Activated T-helper 1 cell treated with anti-CD3 and anti-CD28 coated beads, Interleukin-12 subunit alpha, Interleukin-12 subunit beta, Interleukin-2, Interleukin-4 antibody, amounts not matched to agents 30 ng/mL and 10 ng/mL and 1 ng/mL, durations not matched to agents 14 hours and 24 hours and 36 hours (primary cell): ENCODE measurements at regions not wholly inside any gene's neighbourhood (a gene's known extent, or its start where the extent isn't known, plus 50 kb on each side); places are given as distances from the start of the nearest gene placed in this dataset.
"Not testable (repeated sequence)": the region's sequence is repeated elsewhere in the genome, so short reads cannot be mapped to it uniquely, and the experiment has no call there.

Experiments
- DNase-seq: peaks from one replicate; pipeline ENCODE4 v3.0.0; 2021; ENCODE audit warnings: low spot score
- H3K27ac Mint-ChIP-seq: one replicate; pipeline ENCODE4 v1.8.0; 2021; ENCODE audit warnings: mild to moderate bottlenecking, mixed read lengths
- H3K27me3 Mint-ChIP-seq: one replicate; pipeline ENCODE4 v1.8.0; 2022; ENCODE audit warnings: mild to moderate bottlenecking, moderate library complexity, mixed read lengths; ENCODE audit not compliant: insufficient read depth
- H3K36me3 Mint-ChIP-seq: one replicate; pipeline ENCODE4 v1.8.0; 2021; ENCODE audit warnings: low read depth, mixed read lengths
- H3K4me1 Mint-ChIP-seq: one replicate; pipeline ENCODE4 v1.8.0; 2021; ENCODE audit warnings: low read depth, mixed read lengths
- H3K4me3 Mint-ChIP-seq: one replicate; pipeline ENCODE4 v1.8.0; 2021; ENCODE audit warnings: mild to moderate bottlenecking, moderate library complexity, mixed read lengths
- H3K9me3 Mint-ChIP-seq: one replicate; pipeline ENCODE4 v1.8.0; 2021; ENCODE audit warnings: mixed read lengths
- intact Hi-C: fragments of 100-400 bp; cut with micrococcal nuclease; formaldehyde crosslinking; loops from one replicate; pipeline ENCODE4 v1.15.1; 2024

GRCh38 chr10:121266370-121266769 lies 331.9 kb downstream of the FGFR2 start:
- intact Hi-C loops, result no loop called here
- H3K9me3 Mint-ChIP-seq, result no peaks in the 10 kb centered on the region
- no peak for DNase-seq
- H3K27me3 Mint-ChIP-seq, result no peaks in the 10 kb centered on the region
- no peaks in the 10 kb centered on the region for H3K4me1 Mint-ChIP-seq
- no peak overlapping the region for H3K4me3 Mint-ChIP-seq
- no peak overlapping the region for H3K27ac Mint-ChIP-seq
- H3K36me3 Mint-ChIP-seq, result no peaks in the 10 kb centered on the region

GRCh38 chr10:121267236-121268003 lies 330.8 kb downstream of the FGFR2 start:
- Mint-ChIP-seq H3K4me1 (no peaks in the 10 kb centered on the region), H3K9me3 (no peaks in the 10 kb centered on the region), H3K4me3 (no peak overlapping the region), H3K36me3 (no peaks in the 10 kb centered on the region), H3K27ac (no peak overlapping the region), H3K27me3 (no peaks in the 10 kb centered on the region)
- no peak for DNase-seq
- intact Hi-C loops, result no loop called here

- Mint-ChIP-seq H3K9me3 (no peaks in the 10 kb centered on the region), H3K4me1 (no peaks in the 10 kb centered on the region), H3K27me3 (no peaks in the 10 kb centered on the region), H3K36me3 (no peaks in the 10 kb centered on the region), H3K4me3 (no peak overlapping the region), H3K27ac (no peak overlapping the region)
- intact Hi-C loops, result no loop called here
- no peak for DNase-seq
Observed at GRCh38 chr10:121268363-121268762, 329.9 kb downstream of the FGFR2 start.

- no peak for DNase-seq
- H3K9me3 Mint-ChIP-seq, result no peaks in the 10 kb centered on the region
- no peaks in the 10 kb centered on the region for H3K27me3 Mint-ChIP-seq
- no peak overlapping the region for H3K27ac Mint-ChIP-seq
- no peaks in the 10 kb centered on the region for H3K4me1 Mint-ChIP-seq
- no peaks in the 10 kb centered on the region for H3K36me3 Mint-ChIP-seq
- H3K4me3 Mint-ChIP-seq, result no peak overlapping the region
- intact Hi-C loops, result no loop called here
Observed at GRCh38 chr10:121268863-121269432, 329.3 kb downstream of the FGFR2 start.

- no peak overlapping the region for H3K27ac Mint-ChIP-seq
- no peak for DNase-seq
- intact Hi-C loops, result no loop called here
- H3K36me3 Mint-ChIP-seq, result no peaks in the 10 kb centered on the region
- no peak overlapping the region for H3K4me3 Mint-ChIP-seq
- no peaks in the 10 kb centered on the region for H3K9me3 Mint-ChIP-seq
- no peaks in the 10 kb centered on the region for H3K4me1 Mint-ChIP-seq
- H3K27me3 Mint-ChIP-seq, result no peaks in the 10 kb centered on the region
Observed at GRCh38 chr10:121270906-121271305, 327.3 kb downstream of the FGFR2 start.

GRCh38 chr10:121276046-121276445 lies 322.2 kb downstream of the FGFR2 start:
- peaks cover 16% of the 10 kb centered on the region for H3K9me3 Mint-ChIP-seq
- no peak overlapping the region for H3K4me3 Mint-ChIP-seq
- H3K36me3 Mint-ChIP-seq, result no peaks in the 10 kb centered on the region
- DNase-seq, result no peak
- no peak overlapping the region for H3K27ac Mint-ChIP-seq
- H3K27me3 Mint-ChIP-seq, result no peaks in the 10 kb centered on the region
- intact Hi-C loops, result no loop called here
- H3K4me1 Mint-ChIP-seq, result no peaks in the 10 kb centered on the region

GRCh38 chr10:121276822-121277221 lies 321.4 kb downstream of the FGFR2 start:
- no peak for DNase-seq
- Mint-ChIP-seq H3K36me3 (no peaks in the 10 kb centered on the region), H3K27ac (no peak overlapping the region), H3K27me3 (no peaks in the 10 kb centered on the region), H3K4me3 (no peak overlapping the region), H3K9me3 (peaks cover 16% of the 10 kb centered on the region), H3K4me1 (no peaks in the 10 kb centered on the region)
- intact Hi-C loops, result no loop called here

- DNase-seq, H3K27ac Mint-ChIP-seq, H3K27me3 Mint-ChIP-seq, intact Hi-C loops, H3K4me3 Mint-ChIP-seq, H3K36me3 Mint-ChIP-seq, H3K4me1 Mint-ChIP-seq: not testable (repeated sequence)
- peaks cover 16% of the 10 kb centered on the region for H3K9me3 Mint-ChIP-seq
Observed at GRCh38 chr10:121278386-121278785, 319.9 kb downstream of the FGFR2 start.

GRCh38 chr10:121281576-121281975 lies 316.7 kb downstream of the FGFR2 start:
- no peak for DNase-seq
- peaks cover 16% of the 10 kb centered on the region for H3K9me3 Mint-ChIP-seq
- no peak overlapping the region for H3K4me3 Mint-ChIP-seq
- intact Hi-C loops, result no loop called here
- H3K4me1 Mint-ChIP-seq, result no peaks in the 10 kb centered on the region
- no peak overlapping the region for H3K27ac Mint-ChIP-seq
- H3K36me3 Mint-ChIP-seq, result no peaks in the 10 kb centered on the region
- no peaks in the 10 kb centered on the region for H3K27me3 Mint-ChIP-seq

GRCh38 chr10:121282264-121282663 lies 316.0 kb downstream of the FGFR2 start:
- H3K9me3 Mint-ChIP-seq, result peaks cover 15% of the 10 kb centered on the region
- no peaks in the 10 kb centered on the region for H3K27me3 Mint-ChIP-seq
- H3K27ac Mint-ChIP-seq, result no peak overlapping the region
- no peaks in the 10 kb centered on the region for H3K36me3 Mint-ChIP-seq
- H3K4me1 Mint-ChIP-seq, result no peaks in the 10 kb centered on the region
- intact Hi-C loops, result no loop called here
- no peak overlapping the region for H3K4me3 Mint-ChIP-seq
- no peak for DNase-seq

- intact Hi-C loops, result no loop called here
- H3K4me1 Mint-ChIP-seq, result no peaks in the 10 kb centered on the region
- H3K27me3 Mint-ChIP-seq, result peaks cover 2% of the 10 kb centered on the region
- DNase-seq, result no peak
- H3K27ac Mint-ChIP-seq, result no peak overlapping the region
- peaks cover 9% of the 10 kb centered on the region for H3K9me3 Mint-ChIP-seq
- H3K36me3 Mint-ChIP-seq, result no peaks in the 10 kb centered on the region
- H3K4me3 Mint-ChIP-seq, result no peak overlapping the region
Observed at GRCh38 chr10:121282797-121283515, 315.3 kb downstream of the FGFR2 start.

- DNase-seq, result no peak
- intact Hi-C loops, result no loop called here
- Mint-ChIP-seq H3K27ac (no peak overlapping the region), H3K4me1 (no peaks in the 10 kb centered on the region), H3K4me3 (no peak overlapping the region), H3K27me3 (peaks cover 2% of the 10 kb centered on the region), H3K9me3 (no peaks in the 10 kb centered on the region), H3K36me3 (no peaks in the 10 kb centered on the region)
Observed at GRCh38 chr10:121284936-121285335, 313.3 kb downstream of the FGFR2 start.

GRCh38 chr10:121285406-121286196 lies 312.6 kb downstream of the FGFR2 start:
- no peak overlapping the region for H3K4me3 Mint-ChIP-seq

More at GRCh38 chr10:121285406-121286196, 312.6 kb downstream of the FGFR2 start:
- H3K9me3 Mint-ChIP-seq, result no peaks in the 10 kb centered on the region
- H3K27me3 Mint-ChIP-seq, result peaks cover 2% of the 10 kb centered on the region
- intact Hi-C loops, result no loop called here
- no peaks in the 10 kb centered on the region for H3K36me3 Mint-ChIP-seq
- DNase-seq, result no peak
- H3K27ac Mint-ChIP-seq, result no peak overlapping the region
- H3K4me1 Mint-ChIP-seq, result no peaks in the 10 kb centered on the region
